ENCODE measurements at regions not wholly inside any gene's neighbourhood (a gene's known extent, or its start where the extent isn't known, plus 50 kb on each side); places are given as distances from the start of the nearest gene placed in this dataset.
"Not testable (repeated sequence)": the region's sequence is repeated elsewhere in the genome, so short reads cannot be mapped to it uniquely, and the experiment has no call there.

- Histone ChIP-seq H3K27me3 (ENCODE audit: low read length) (no peaks in the 10 kb centered on the region), H3K9me3 (ENCODE audit: insufficient read depth, low read length) (no peaks in the 10 kb centered on the region), H3K79me2 (ENCODE audit: insufficient read depth, low read length) (no peaks in the 10 kb centered on the region), H3K36me3 (ENCODE audit: low read length) (no peaks in the 10 kb centered on the region), H2AFZ (ENCODE audit: low read depth, low read length, severe bottlenecking) (no peak overlapping the region), H3F3A (ENCODE audit: insufficient read depth) (no peaks in the 10 kb centered on the region), H3K27ac (ENCODE audit: low read depth, low read length) (no peak overlapping the region), H3K4me2 (ENCODE audit: low read depth, low read length, poor library complexity, severe bottlenecking) (no peak overlapping the region), H3K9ac (ENCODE audit: low read length) (no peak overlapping the region), H3K9me2 (replicated peaks; ENCODE audit: insufficient read depth, low read length) (no peaks in the 10 kb centered on the region), H4K20me1 (ENCODE audit: low read depth, low read length) (no peaks in the 10 kb centered on the region), H3K4me3 (ENCODE audit: insufficient read depth, low read length, poor library complexity, severe bottlenecking) (no peak overlapping the region)
- TF ChIP-seq EZH2phosphoT487 (conservative IDR thresholded peaks at IDR 0.05; ENCODE audit: low read length), result no peak
- no peak for TF ChIP-seq CTCF (IDR thresholded peaks at IDR 0.05; ENCODE audit: insufficient read depth, low read length, poor library complexity, severe bottlenecking)
These were observed 60.2 kb upstream of the MDM1 start for GRCh38 chr12:68392376-68392775.

DNA sequence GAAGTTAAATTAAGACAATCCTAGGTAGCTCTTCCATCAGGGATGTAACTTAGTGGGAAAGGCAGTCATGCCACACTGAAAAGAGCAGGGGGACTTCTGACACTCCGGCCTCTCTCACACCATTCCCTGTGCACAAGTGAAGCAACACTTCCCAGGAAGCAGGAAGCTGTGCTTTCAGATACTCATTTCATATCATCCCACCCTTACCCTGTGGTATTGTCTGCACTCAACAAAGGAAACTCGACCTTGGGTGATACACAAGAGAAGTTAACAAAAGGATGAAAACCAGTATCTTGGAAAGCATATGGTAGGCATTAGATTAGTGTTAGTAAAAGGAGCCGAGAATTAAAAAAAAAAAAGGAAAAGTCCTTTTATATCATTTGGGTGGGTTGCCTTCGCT is 61.3 kb upstream of the MDM1 start:
- Histone ChIP-seq H3K9me2 (replicated peaks; ENCODE audit: insufficient read depth, low read length) (no peaks in the 10 kb centered on the region), H3K79me2 (ENCODE audit: insufficient read depth, low read length) (no peaks in the 10 kb centered on the region), H4K20me1 (ENCODE audit: low read depth, low read length) (no peaks in the 10 kb centered on the region), H3K27me3 (ENCODE audit: low read length) (no peaks in the 10 kb centered on the region), H3K9me3 (ENCODE audit: insufficient read depth, low read length) (no peaks in the 10 kb centered on the region), H3K4me2 (ENCODE audit: low read depth, low read length, poor library complexity, severe bottlenecking) (no peak overlapping the region), H3K9ac (ENCODE audit: low read length) (no peak overlapping the region), H3K36me3 (ENCODE audit: low read length) (no peaks in the 10 kb centered on the region), H2AFZ (ENCODE audit: low read depth, low read length, severe bottlenecking) (no peak overlapping the region), H3F3A (ENCODE audit: insufficient read depth) (no peaks in the 10 kb centered on the region), H3K4me3 (ENCODE audit: insufficient read depth, low read length, poor library complexity, severe bottlenecking) (no peak overlapping the region), H3K27ac (ENCODE audit: low read depth, low read length) (no peak overlapping the region)
- TF ChIP-seq EZH2phosphoT487 (conservative IDR thresholded peaks at IDR 0.05; ENCODE audit: low read length) (no peak), CTCF (IDR thresholded peaks at IDR 0.05; ENCODE audit: insufficient read depth, low read length, poor library complexity, severe bottlenecking) (no peak)

- Histone ChIP-seq H3K9me2 (replicated peaks; ENCODE audit: insufficient read depth, low read length) (no peaks in the 10 kb centered on the region), H3K9ac (ENCODE audit: low read length) (no peak overlapping the region), H3K4me3 (ENCODE audit: insufficient read depth, low read length, poor library complexity, severe bottlenecking) (no peak overlapping the region), H3K79me2 (ENCODE audit: insufficient read depth, low read length) (no peaks in the 10 kb centered on the region), H4K20me1 (ENCODE audit: low read depth, low read length) (no peaks in the 10 kb centered on the region), H3K9me3 (ENCODE audit: insufficient read depth, low read length) (no peaks in the 10 kb centered on the region), H3F3A (ENCODE audit: insufficient read depth) (no peaks in the 10 kb centered on the region), H3K36me3 (ENCODE audit: low read length) (no peaks in the 10 kb centered on the region), H2AFZ (ENCODE audit: low read depth, low read length, severe bottlenecking) (no peak overlapping the region), H3K4me2 (ENCODE audit: low read depth, low read length, poor library complexity, severe bottlenecking) (no peak overlapping the region), H3K27me3 (ENCODE audit: low read length) (no peaks in the 10 kb centered on the region), H3K27ac (ENCODE audit: low read depth, low read length) (no peak overlapping the region)
- TF ChIP-seq CTCF (IDR thresholded peaks at IDR 0.05; ENCODE audit: insufficient read depth, low read length, poor library complexity, severe bottlenecking), result no peak
- no peak for TF ChIP-seq EZH2phosphoT487 (conservative IDR thresholded peaks at IDR 0.05; ENCODE audit: low read length)
These were observed 65.5 kb upstream of the MDM1 start for GRCh38 chr12:68397566-68398158.

DNA sequence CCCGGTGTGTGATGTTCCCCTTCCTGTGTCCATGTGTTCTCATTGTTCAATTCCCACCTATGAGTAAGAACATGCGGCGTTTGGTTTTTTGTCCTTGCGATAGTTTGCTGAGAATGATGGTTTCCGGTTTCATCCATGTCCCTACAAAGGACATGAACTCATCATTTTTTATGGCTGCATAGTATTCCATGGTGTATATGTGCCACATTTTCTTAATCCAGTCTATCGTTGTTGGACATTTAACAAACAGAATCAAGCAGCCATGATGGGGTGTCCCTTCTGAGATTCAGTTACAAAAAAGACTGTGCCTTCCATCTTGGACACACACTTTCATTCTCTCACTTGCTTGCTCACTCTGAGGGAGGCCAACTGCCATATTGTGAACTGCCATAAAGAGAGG is 66.5 kb upstream of the MDM1 start:
- H3K27ac ChIP-seq (ENCODE audit: low read depth, low read length); H4K20me1 ChIP-seq (ENCODE audit: low read depth, low read length); H3K9me3 ChIP-seq (ENCODE audit: insufficient read depth, low read length); H3K79me2 ChIP-seq (ENCODE audit: insufficient read depth, low read length); H3K36me3 ChIP-seq (ENCODE audit: low read length); H3K9me2 ChIP-seq (replicated peaks; ENCODE audit: insufficient read depth, low read length); H3K27me3 ChIP-seq (ENCODE audit: low read length); H3K9ac ChIP-seq (ENCODE audit: low read length); H3K4me2 ChIP-seq (ENCODE audit: low read depth, low read length, poor library complexity, severe bottlenecking); H3K4me3 ChIP-seq (ENCODE audit: insufficient read depth, low read length, poor library complexity, severe bottlenecking); H2AFZ ChIP-seq (ENCODE audit: low read depth, low read length, severe bottlenecking); H3F3A ChIP-seq (ENCODE audit: insufficient read depth): not testable (repeated sequence)
